Keratinocyte (primary cell): ENCODE measurements at regions not wholly inside any gene's neighbourhood (a gene's known extent, or its start where the extent isn't known, plus 50 kb on each side); places are given as distances from the start of the nearest gene placed in this dataset.

Experiments
- DNase-seq: peaks from one replicate; pipeline ENCODE4 v3.0.0-alpha.2; 2011; ENCODE audit warnings: low read depth, missing footprints, low spot score
- FAIRE-seq: peaks from 2 replicates; lab custom pipeline; 2011; peaks lifted over from hg19 to GRCh38; lab: Jason Lieb, UNC
- H2AFZ ChIP-seq: 2 replicates; pipeline ENCODE4 v1.6.0; 2012; ENCODE audit warnings: low read length, control low read depth, inconsistent platforms; ENCODE audit not compliant: control insufficient read depth
- H3K27ac ChIP-seq: 2 replicates; pipeline ENCODE4 v1.5.1; 2011; ENCODE audit warnings: low read length; ENCODE audit not compliant: control insufficient read depth, insufficient read depth
- H3K27me3 ChIP-seq: 3 replicates; pipeline ENCODE4 v1.6.0; 2011; ENCODE audit warnings: low read length; ENCODE audit not compliant: control insufficient read depth, insufficient read depth; ENCODE audit errors: extremely low read depth
- H3K36me3 ChIP-seq, 2 experiments: 2 replicates in 1 of 2; 3 replicates in 1 of 2; pipeline ENCODE4 v1.5.1; 2011; ENCODE audit warnings: low read length in 2 of 2, mild to moderate bottlenecking in 1 of 2; ENCODE audit not compliant: control insufficient read depth in 2 of 2, insufficient read depth in 2 of 2; ENCODE audit errors: extremely low read depth in 1 of 2
- H3K4me1 ChIP-seq: 3 replicates; pipeline ENCODE4 v1.5.1; 2011; ENCODE audit warnings: low read length; ENCODE audit not compliant: control insufficient read depth, insufficient read depth; ENCODE audit errors: extremely low read depth
- H3K4me2 ChIP-seq: 3 replicates; pipeline ENCODE4 v1.6.0; 2011; ENCODE audit warnings: low read depth, low read length; ENCODE audit not compliant: control insufficient read depth, insufficient read depth; ENCODE audit errors: extremely low read depth
- H3K4me3 ChIP-seq, 3 experiments: fragments of 200-600 bp in 1 of 3; sonication (generic) in 1 of 3; 2 replicates in 2 of 3; 3 replicates in 1 of 3; pipeline ENCODE4 v1.5.1; 2011 to 2016; ENCODE audit warnings: low read length in 3 of 3, mild to moderate bottlenecking in 3 of 3, control low read depth in 2 of 3, inconsistent platforms in 1 of 3, low read depth in 1 of 3, mixed read lengths in 1 of 3, mixed run types in 1 of 3, moderate library complexity in 1 of 3; ENCODE audit not compliant: control insufficient read depth in 2 of 3, insufficient read depth in 2 of 3; ENCODE audit errors: extremely low read depth in 1 of 3
- H3K79me2 ChIP-seq: 2 replicates; pipeline ENCODE4 v1.6.0; 2012; ENCODE audit warnings: low read length; ENCODE audit not compliant: control insufficient read depth, insufficient read depth
- H3K9ac ChIP-seq: 3 replicates; pipeline ENCODE4 v1.6.0; 2011; ENCODE audit warnings: low read length; ENCODE audit not compliant: control insufficient read depth, insufficient read depth; ENCODE audit errors: extremely low read depth
- H3K9me1 ChIP-seq: 3 replicates; pipeline ENCODE4 v1.6.0; 2011; ENCODE audit warnings: low read length; ENCODE audit not compliant: control insufficient read depth, insufficient read depth; ENCODE audit errors: extremely low read depth
- H3K9me3 ChIP-seq: 2 replicates; pipeline ENCODE4 v1.5.1; 2012; ENCODE audit warnings: low read depth, low read length; ENCODE audit not compliant: control insufficient read depth
- H4K20me1 ChIP-seq: 3 replicates; pipeline ENCODE4 v1.6.0; 2011; ENCODE audit warnings: low read length; ENCODE audit not compliant: control insufficient read depth, insufficient read depth; ENCODE audit errors: extremely low read depth
- EZH2 ChIP-seq: IDR thresholded peaks from one replicate; pipeline ENCODE4 v1.6.1; 2012; ENCODE audit warnings: inconsistent platforms, mild to moderate bottlenecking, low read length, moderate library complexity
- dilution Hi-C: fragments of 300-500 bp; cut with MboI; formaldehyde crosslinking; loops from one replicate; pipeline ENCODE4 v1.7.0; 2020; ENCODE audit warnings: low sequenced_read_pairs; ENCODE audit not compliant: extremely low pct_ligation_motif_present
- TF ChIP-seq, protein P1 (sequence below), 3 experiments: IDR thresholded peaks in 1 of 3; conservative IDR thresholded peaks in 1 of 3; optimal IDR thresholded peaks in 1 of 3; 2 replicates in 2 of 3; 3 replicates in 1 of 3; pipeline versions ENCODE3 to v1.5.1; 2011; ENCODE audit warnings: low read length in 3 of 3, mild to moderate bottlenecking in 3 of 3, moderate library complexity in 2 of 3, control low read depth in 1 of 3, inconsistent platforms in 1 of 3; ENCODE audit not compliant: insufficient read depth in 2 of 3; ENCODE audit errors: extremely low read depth in 1 of 3

DNA sequence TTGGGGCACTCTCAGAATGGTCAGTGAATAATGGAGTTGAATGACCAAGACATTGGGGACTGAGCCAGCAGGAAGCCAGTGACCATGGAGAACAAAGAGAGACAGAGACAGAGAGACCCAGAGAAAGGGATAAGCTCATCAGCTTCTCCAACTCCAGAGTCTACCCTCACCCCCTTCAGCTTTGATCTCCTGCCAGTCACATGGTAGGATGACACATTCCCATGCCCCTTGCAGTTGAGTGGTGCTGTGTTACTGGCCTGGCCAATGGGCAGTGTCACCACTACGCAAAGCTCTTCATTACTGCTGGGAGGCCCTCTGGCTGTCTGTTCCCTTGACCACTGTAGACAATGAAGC is 643.5 kb downstream of the AJAP1 start:
- dilution Hi-C loops: no loop called here
- FAIRE-seq: no peak

GRCh38 chr1:5297180-5297885 is 642.9 kb downstream of the AJAP1 start:
- no peak overlapping the region for H3K4me3 ChIP-seq
- no peaks in the 10 kb centered on the region for H3K79me2 ChIP-seq
- no peak overlapping the region for H3K4me2 ChIP-seq
- TF ChIP-seq EZH2: no peak
- TF ChIP-seq, protein P1, sequence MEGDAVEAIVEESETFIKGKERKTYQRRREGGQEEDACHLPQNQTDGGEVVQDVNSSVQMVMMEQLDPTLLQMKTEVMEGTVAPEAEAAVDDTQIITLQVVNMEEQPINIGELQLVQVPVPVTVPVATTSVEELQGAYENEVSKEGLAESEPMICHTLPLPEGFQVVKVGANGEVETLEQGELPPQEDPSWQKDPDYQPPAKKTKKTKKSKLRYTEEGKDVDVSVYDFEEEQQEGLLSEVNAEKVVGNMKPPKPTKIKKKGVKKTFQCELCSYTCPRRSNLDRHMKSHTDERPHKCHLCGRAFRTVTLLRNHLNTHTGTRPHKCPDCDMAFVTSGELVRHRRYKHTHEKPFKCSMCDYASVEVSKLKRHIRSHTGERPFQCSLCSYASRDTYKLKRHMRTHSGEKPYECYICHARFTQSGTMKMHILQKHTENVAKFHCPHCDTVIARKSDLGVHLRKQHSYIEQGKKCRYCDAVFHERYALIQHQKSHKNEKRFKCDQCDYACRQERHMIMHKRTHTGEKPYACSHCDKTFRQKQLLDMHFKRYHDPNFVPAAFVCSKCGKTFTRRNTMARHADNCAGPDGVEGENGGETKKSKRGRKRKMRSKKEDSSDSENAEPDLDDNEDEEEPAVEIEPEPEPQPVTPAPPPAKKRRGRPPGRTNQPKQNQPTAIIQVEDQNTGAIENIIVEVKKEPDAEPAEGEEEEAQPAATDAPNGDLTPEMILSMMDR (optimal IDR thresholded peaks at IDR 0.05 in 1 of 3, IDR thresholded peaks at IDR 0.05 in 1 of 3, conservative IDR thresholded peaks at IDR 0.05 in 1 of 3; ENCODE audit: extremely low read depth in 1 of 3, insufficient read depth in 2 of 3, low read length in 3 of 3): no peak
- H4K20me1 ChIP-seq: no peaks in the 10 kb centered on the region
- no peak overlapping the region for H3K27ac ChIP-seq
- DNase-seq (no peak), FAIRE-seq (no peak)
- no peaks in the 10 kb centered on the region for H3K27me3 ChIP-seq
- H3K36me3 ChIP-seq: no peaks in the 10 kb centered on the region
- no peaks in the 10 kb centered on the region for H3K9me3 ChIP-seq
- H3K9ac ChIP-seq: no peak overlapping the region
- H3K4me1 ChIP-seq: no peaks in the 10 kb centered on the region
- H3K9me1 ChIP-seq: no peaks in the 10 kb centered on the region
- no peak overlapping the region for H2AFZ ChIP-seq
- dilution Hi-C loops: no loop called here

More for the DNA sequence above, 643.5 kb downstream of the AJAP1 start:
- Histone ChIP-seq H3K4me3 (no peak overlapping the region), H3K4me1 (no peaks in the 10 kb centered on the region), H3K36me3 (no peaks in the 10 kb centered on the region), H3K4me2 (no peak overlapping the region), H3K79me2 (no peaks in the 10 kb centered on the region), H2AFZ (no peak overlapping the region), H3K9me3 (no peaks in the 10 kb centered on the region), H3K27ac (no peak overlapping the region), H3K27me3 (no peaks in the 10 kb centered on the region), H3K9me1 (no peaks in the 10 kb centered on the region), H3K9ac (no peak overlapping the region), H4K20me1 (no peaks in the 10 kb centered on the region)
- no peak for DNase-seq
- TF ChIP-seq, protein P1 (optimal IDR thresholded peaks at IDR 0.05 in 1 of 3, IDR thresholded peaks at IDR 0.05 in 1 of 3, conservative IDR thresholded peaks at IDR 0.05 in 1 of 3; ENCODE audit: extremely low read depth in 1 of 3, insufficient read depth in 2 of 3, low read length in 3 of 3): no peak
- no peak for TF ChIP-seq EZH2
